ENCODE measurements at regions not wholly inside any gene's neighbourhood (a gene's known extent, or its start where the extent isn't known, plus 50 kb on each side); places are given as distances from the start of the nearest gene placed in this dataset.

DNA sequence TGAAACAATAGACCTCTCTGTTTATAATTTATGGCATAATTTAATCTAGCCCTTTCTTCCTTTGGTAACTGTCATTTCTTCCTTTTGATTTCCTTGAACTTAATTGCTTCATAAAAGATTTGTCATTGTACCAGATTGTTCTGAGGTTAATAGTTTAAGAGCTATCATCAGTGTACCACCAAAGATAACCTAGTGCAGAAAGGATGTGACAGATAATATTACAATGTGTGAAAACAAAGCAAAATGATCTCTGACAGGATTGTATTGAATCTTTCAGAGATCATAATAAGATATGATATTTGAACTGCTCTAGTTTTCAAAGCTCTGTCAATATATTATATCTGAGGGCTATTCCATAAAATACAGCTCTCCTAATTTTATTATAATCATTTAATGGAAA is 132.1 kb upstream of the PTCHD4 start:
- DNase-seq (ENCODE audit: low spot score): no peak

- no peak for DNase-seq (ENCODE audit: low spot score)
Observed at GRCh38 chr6:48240287-48240686, 129.3 kb upstream of the PTCHD4 start.

- DNase-seq (ENCODE audit: low spot score): no peak
Observed at GRCh38 chr6:48236375-48236774, 125.4 kb upstream of the PTCHD4 start.

DNA sequence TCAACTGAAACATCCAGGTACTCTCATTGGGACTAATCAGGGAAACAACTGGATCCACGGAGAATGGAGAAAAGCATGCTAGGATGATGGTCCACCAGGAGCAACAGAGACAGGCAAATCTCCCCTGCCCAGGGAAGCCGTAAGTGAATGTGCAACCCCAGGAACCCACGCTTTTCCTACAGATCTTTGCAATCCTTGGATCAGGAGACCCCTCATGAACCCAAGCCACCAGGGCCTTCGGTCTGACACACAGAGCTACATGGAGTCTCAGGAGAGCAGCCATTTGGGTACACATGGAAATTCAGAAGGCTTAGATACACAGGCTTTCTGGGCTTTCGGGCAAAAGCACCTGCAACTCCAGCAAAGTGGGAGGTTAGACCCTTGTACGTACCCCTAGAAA is 122.1 kb upstream of the PTCHD4 start:
- DNase-seq (ENCODE audit: low spot score): no peak

DNA sequence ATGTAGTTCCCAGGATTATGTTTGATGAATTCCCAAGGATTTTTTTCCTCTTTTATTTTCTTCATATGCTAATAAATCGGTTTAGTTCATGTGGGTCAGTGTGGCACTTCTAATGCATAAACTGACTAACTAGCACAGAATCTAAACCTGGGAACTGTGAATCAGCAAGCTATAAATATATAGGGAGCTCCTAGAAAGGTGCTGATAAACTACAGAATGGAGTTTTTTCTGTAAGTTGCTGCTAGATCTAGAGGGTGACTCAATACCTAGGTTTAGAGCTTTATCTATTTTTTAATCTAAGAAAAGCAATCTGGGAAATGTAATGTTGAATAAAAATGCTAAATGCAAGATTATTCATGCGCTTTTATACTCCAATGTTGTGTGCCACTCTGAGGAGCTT is 118.8 kb upstream of the PTCHD4 start:
- DNase-seq (ENCODE audit: low spot score): no peak

- no peak for DNase-seq (ENCODE audit: low spot score)
Observed at GRCh38 chr6:48222241-48222640, 111.2 kb upstream of the PTCHD4 start.

- no peak for DNase-seq (ENCODE audit: low spot score)
Observed at GRCh38 chr6:48213076-48213788, 102.2 kb upstream of the PTCHD4 start.

DNA sequence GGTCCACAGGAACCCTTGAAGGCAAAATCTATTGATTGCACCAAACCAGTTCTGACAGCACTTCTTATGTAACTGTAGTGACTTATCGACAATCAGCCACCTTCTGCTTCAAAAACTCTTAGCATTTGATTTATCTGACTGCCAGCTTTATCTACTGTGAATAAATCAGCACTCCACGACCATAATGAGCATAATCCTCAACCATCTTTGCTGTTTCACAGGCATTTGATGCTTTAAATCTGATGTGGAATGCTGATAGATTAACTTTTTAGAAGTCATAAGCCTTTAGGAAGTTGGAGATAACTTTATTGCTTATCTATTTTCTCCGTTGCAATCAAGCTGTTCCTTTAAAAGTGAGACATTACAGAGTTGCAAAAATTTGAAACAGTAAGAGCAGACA is 101.5 kb upstream of the PTCHD4 start:
- no peak for DNase-seq (ENCODE audit: low spot score)

GRCh38 chr6:48206091-48206490 is 95.1 kb upstream of the PTCHD4 start:
- DNase-seq (ENCODE audit: low spot score): no peak

- DNase-seq (ENCODE audit: low spot score): no peak
Observed at GRCh38 chr6:48200869-48201390, 89.9 kb upstream of the PTCHD4 start.

GRCh38 chr6:48199499-48199898 is 88.5 kb upstream of the PTCHD4 start:
- DNase-seq (ENCODE audit: low spot score): no peak

GRCh38 chr6:48197941-48198340 is 86.9 kb upstream of the PTCHD4 start:
- DNase-seq (ENCODE audit: low spot score): no peak

GRCh38 chr6:48194596-48195295 is 83.7 kb upstream of the PTCHD4 start:
- DNase-seq (ENCODE audit: low spot score): no peak

GRCh38 chr6:48188158-48188557 is 77.2 kb upstream of the PTCHD4 start:
- DNase-seq (ENCODE audit: low spot score): no peak

DNA sequence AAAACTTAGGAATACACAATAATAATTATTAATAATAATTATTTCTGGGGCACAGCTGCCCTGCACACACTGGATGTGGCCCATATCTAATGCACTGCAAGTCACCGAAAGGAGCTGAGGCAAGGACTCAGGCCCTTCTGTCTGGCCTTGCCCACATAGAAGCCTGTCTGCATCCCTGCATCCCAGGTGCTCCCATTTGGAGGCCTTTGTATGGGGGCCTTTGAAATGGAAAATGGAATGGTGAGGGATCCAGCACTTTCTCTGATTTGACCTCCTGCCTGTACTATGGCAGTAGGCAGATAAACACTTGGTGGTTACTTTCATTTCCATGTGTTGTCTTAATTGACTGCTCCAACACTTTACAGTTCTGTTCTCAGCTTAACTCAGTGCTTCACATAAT is 75.7 kb upstream of the PTCHD4 start:
- no peak for DNase-seq (ENCODE audit: low spot score)

DNA sequence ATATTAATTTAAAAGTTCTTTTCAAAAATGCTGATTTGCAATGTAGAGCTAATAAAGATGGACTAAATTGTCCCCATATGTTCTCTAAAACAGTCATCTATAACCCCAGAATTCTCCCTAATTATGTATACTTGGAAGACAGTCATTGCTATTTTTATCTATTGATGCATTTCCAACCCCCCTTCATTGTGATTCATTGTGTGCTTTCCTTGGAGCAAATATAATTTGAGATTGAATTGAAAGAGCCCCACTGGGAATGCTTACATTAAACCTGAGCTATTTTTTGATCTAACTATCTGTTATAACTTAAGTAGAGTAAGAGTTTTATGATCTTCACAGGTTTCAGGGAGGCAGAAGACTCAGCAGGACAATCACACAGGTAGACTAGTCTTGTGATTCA is 73.7 kb upstream of the PTCHD4 start:
- DNase-seq (ENCODE audit: low spot score): no peak

GRCh38 chr6:48183811-48184605 is 73.0 kb upstream of the PTCHD4 start:
- DNase-seq (ENCODE audit: low spot score): no peak

- DNase-seq (ENCODE audit: low spot score): no peak
Observed at GRCh38 chr6:48183178-48183577, 72.2 kb upstream of the PTCHD4 start.

- DNase-seq (ENCODE audit: low spot score): no peak
Observed at GRCh38 chr6:48178700-48179099, 67.7 kb upstream of the PTCHD4 start.

DNA sequence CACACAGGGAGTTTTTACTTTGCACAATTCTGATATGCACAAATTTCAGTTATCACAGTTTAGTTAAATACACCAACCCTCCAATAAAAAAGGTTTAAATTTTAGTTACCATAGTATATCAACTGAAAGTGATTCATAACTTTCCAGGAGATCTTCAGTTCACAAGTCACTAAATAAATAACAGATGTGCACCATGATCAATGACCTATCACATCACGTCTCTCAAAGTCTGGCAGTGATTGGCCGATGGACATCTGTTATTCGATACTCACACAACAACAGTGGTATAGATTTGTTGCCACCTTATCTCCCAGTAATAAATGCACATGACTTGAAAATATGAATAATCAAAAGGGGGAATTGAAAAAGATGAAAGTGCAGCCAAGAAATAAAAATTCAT is 66.8 kb upstream of the PTCHD4 start:
- DNase-seq (ENCODE audit: low spot score): no peak

DNA sequence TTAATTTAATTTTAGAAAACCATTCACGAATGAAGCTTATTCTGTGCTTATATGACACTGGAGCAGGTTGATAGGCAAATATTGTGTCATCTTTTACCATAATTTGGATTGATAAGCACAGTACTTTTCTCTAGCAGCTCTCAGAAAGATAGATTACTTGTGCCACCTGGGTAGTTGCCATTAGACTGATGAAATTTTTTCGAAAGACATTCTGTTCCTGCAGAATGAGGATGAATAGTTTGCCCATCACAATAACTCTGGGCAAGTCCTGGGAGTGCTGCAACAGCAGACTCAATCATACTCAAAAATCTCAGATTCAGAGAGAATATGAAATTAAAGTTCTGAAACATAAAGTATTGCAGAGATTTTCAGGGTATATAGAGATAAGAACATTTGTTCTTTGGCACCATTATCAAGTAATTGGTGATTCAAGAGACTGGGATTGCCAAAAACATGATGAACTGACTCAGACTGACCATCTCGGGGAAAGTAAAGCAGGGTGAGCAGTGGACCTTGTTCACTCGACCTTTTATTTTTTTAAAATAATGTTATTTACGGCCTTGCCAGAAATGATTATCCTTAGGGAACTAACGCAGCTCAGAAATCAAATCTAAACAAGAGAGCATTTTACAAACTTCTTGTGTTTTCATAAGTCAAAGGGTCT is 65.8 kb upstream of the PTCHD4 start:
- no peak for DNase-seq (ENCODE audit: low spot score)

DNA sequence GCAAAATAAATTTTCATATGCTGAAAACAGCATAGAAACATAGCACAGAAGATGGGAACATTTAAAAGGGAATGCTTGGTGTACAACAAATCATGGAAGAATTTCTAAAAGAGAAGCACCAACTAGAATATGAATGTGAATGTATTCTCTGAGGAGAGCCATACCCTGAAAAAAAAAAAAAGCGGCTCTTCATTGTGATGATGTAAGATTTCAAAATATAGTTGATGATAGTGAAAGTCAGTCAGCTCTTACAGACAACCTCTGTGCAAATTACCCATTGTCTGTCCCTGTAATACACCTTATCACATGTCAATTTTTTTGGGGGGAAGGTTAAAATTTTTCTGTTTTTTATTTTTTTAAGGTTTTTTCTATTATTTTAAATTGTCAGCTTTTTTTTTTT is 58.6 kb upstream of the PTCHD4 start:
- DNase-seq (ENCODE audit: low spot score): no peak

Data from putamen (tissue), 1 donor.